ENCODE measurements at regions not wholly inside any gene's neighbourhood (a gene's known extent, or its start where the extent isn't known, plus 50 kb on each side); places are given as distances from the start of the nearest gene placed in this dataset.
"Not testable (repeated sequence)": the region's sequence is repeated elsewhere in the genome, so short reads cannot be mapped to it uniquely, and the experiment has no call there.

DNA sequence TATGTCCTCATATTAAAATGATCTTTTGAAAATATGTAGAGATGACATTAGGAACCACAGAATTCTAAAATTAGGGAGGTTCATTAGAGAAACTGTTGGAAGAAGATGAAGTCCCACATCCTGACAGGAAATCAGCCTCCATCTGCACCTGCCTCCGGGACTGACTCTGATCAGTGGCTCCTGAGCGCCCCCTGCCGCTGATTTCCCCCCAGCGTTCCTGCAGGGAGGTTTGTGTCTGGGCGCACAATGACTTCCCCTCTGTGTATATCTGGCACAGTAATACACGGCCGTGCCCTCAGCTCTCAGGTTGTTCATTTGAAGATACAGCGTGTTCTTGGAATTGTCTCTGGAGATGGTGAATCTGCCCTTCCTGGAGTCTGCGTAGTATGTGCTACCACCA lies 883.8 kb downstream of the TMEM121 start:
- intact Hi-C loops (cut with micrococcal nuclease), result loop anchor here (10.0 kb wide), 1 partner anchor 875 kb away; no protein-coding TSS in a partner anchor
- 12% methylated on average over 8 of the region's 9 CpGs for WGBS (ENCODE audit: insufficient coverage)
- H3K4me3 Mint-ChIP-seq; H3K4me1 Mint-ChIP-seq; H3K27ac ChIP-seq (ENCODE audit: low read length in 2 of 2); H4K20me1 ChIP-seq (ENCODE audit: control insufficient read depth, insufficient read depth, low read length, poor library complexity, severe bottlenecking); ATAC-seq (ENCODE audit: low read depth); H3K4me2 ChIP-seq (replicated peaks; ENCODE audit: low read depth, low read length, poor library complexity, severe bottlenecking); H3K9me3 Mint-ChIP-seq (ENCODE audit: insufficient read depth); H3K4me3 ChIP-seq (ENCODE audit: control extremely low read depth in 1 of 5, extremely low read depth in 1 of 5, insufficient read depth in 1 of 5, low read depth in 2 of 5, low read length in 4 of 5); H3K4me1 ChIP-seq (ENCODE audit: control insufficient read depth in 2 of 2, insufficient read depth in 2 of 2, low read length in 2 of 2); H3K27me3 ChIP-seq (replicated peaks in 1 of 4; ENCODE audit: control extremely low read depth in 1 of 4, control insufficient read depth in 3 of 4, insufficient read depth in 4 of 4, low read length in 3 of 4); H3K9ac ChIP-seq (ENCODE audit: low read length); POLR2A ChIA-PET; H3K9me3 ChIP-seq (ENCODE audit: control extremely low read depth in 1 of 3, control insufficient read depth in 2 of 3, insufficient read depth in 1 of 3, low read length in 2 of 3); H3K79me2 ChIP-seq (ENCODE audit: control insufficient read depth, insufficient read depth, low read length); H2AFZ ChIP-seq (ENCODE audit: insufficient read depth, low read depth, low read length, poor library complexity, severe bottlenecking); H3K36me3 ChIP-seq (replicated peaks in 1 of 2; ENCODE audit: control extremely low read depth in 1 of 2, control insufficient read depth in 1 of 2, extremely low read depth in 1 of 2, insufficient read depth in 2 of 2, low read length in 1 of 2); H3K27me3 Mint-ChIP-seq; H3K27ac Mint-ChIP-seq: not testable (repeated sequence)
- CTCF ChIA-PET, result interaction anchor here (0.8 to 2.0 kb wide), 2 partner anchors 11 to 854 kb away, joined by 4 to 9 read pairs; no protein-coding TSS in a partner anchor
- TF ChIP-seq, protein P1, sequence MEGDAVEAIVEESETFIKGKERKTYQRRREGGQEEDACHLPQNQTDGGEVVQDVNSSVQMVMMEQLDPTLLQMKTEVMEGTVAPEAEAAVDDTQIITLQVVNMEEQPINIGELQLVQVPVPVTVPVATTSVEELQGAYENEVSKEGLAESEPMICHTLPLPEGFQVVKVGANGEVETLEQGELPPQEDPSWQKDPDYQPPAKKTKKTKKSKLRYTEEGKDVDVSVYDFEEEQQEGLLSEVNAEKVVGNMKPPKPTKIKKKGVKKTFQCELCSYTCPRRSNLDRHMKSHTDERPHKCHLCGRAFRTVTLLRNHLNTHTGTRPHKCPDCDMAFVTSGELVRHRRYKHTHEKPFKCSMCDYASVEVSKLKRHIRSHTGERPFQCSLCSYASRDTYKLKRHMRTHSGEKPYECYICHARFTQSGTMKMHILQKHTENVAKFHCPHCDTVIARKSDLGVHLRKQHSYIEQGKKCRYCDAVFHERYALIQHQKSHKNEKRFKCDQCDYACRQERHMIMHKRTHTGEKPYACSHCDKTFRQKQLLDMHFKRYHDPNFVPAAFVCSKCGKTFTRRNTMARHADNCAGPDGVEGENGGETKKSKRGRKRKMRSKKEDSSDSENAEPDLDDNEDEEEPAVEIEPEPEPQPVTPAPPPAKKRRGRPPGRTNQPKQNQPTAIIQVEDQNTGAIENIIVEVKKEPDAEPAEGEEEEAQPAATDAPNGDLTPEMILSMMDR (IDR thresholded peaks at IDR 0.05), result peak; percentile 56
- DNase-seq, result peak; percentile 22

DNA sequence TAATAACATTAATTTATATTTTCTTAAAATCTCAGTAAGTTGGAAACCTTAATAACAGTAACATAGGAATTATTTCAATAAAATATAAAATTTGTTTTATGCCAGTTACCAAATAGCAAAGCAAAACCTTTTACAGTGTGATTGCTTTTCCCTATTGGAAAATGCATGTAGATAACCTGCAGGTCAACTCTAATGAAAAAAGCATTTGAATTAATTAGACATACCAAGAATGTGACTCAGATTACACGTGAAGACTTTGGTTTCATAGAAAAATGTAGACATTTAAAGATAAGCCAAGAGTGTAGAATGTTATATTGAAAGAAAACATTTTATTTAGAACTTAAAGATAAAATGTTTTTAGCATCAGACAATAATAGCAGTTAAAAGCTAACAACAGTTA lies 888.1 kb downstream of the TMEM121 start:
- no peak for ATAC-seq (ENCODE audit: low read depth)
- H2AFZ ChIP-seq (ENCODE audit: insufficient read depth, low read depth, low read length, poor library complexity, severe bottlenecking), result no peak overlapping the region
- no peaks in the 10 kb centered on the region for H3K27me3 ChIP-seq (replicated peaks in 1 of 4; ENCODE audit: control extremely low read depth in 1 of 4, control insufficient read depth in 3 of 4, insufficient read depth in 4 of 4, low read length in 3 of 4)
- no peaks in the 10 kb centered on the region for H3K4me1 Mint-ChIP-seq
- H3K4me1 ChIP-seq (ENCODE audit: control insufficient read depth in 2 of 2, insufficient read depth in 2 of 2, low read length in 2 of 2), result no peaks in the 10 kb centered on the region
- no peak overlapping the region for H3K4me3 ChIP-seq (ENCODE audit: control extremely low read depth in 1 of 5, extremely low read depth in 1 of 5, insufficient read depth in 1 of 5, low read depth in 2 of 5, low read length in 4 of 5)
- no peak overlapping the region for H3K4me3 Mint-ChIP-seq
- no peak overlapping the region for H3K27ac Mint-ChIP-seq
- H3K79me2 ChIP-seq (ENCODE audit: control insufficient read depth, insufficient read depth, low read length), result no peaks in the 10 kb centered on the region
- intact Hi-C loops (cut with micrococcal nuclease), result loop anchor here (10.0 kb wide), 1 partner anchor 880 kb away; no protein-coding TSS in a partner anchor
- peaks cover 0 to 8% (median 4%) of the 10 kb centered on the region in 3 donors for H3K9me3 ChIP-seq (ENCODE audit: control extremely low read depth in 1 of 3, control insufficient read depth in 2 of 3, insufficient read depth in 1 of 3, low read length in 2 of 3)
- H3K36me3 ChIP-seq (replicated peaks in 1 of 2; ENCODE audit: control extremely low read depth in 1 of 2, control insufficient read depth in 1 of 2, extremely low read depth in 1 of 2, insufficient read depth in 2 of 2, low read length in 1 of 2), result no peaks in the 10 kb centered on the region
- TF ChIP-seq, protein P1 (IDR thresholded peaks at IDR 0.05), result no peak
- no peak for TF ChIP-seq EZH2 (IDR thresholded peaks at IDR 0.05; ENCODE audit: borderline replicate concordance, insufficient read depth, low read depth, low read length, poor library complexity, severe bottlenecking)
- H3K9ac ChIP-seq (ENCODE audit: low read length), result no peak overlapping the region
- H3K27ac ChIP-seq (ENCODE audit: low read length in 2 of 2), result no peak overlapping the region
- no peaks in the 10 kb centered on the region for H3K9me3 Mint-ChIP-seq (ENCODE audit: insufficient read depth)
- no peaks in the 10 kb centered on the region for H4K20me1 ChIP-seq (ENCODE audit: control insufficient read depth, insufficient read depth, low read length, poor library complexity, severe bottlenecking)
- no peak for DNase-seq
- CTCF ChIA-PET, result interaction anchor here (1.3 kb wide), 1 partner anchor 876 kb away, joined by 3 read pairs; no protein-coding TSS in a partner anchor
- H3K27me3 Mint-ChIP-seq, result peaks cover 7% of the 10 kb centered on the region
- H3K4me2 ChIP-seq (replicated peaks; ENCODE audit: low read depth, low read length, poor library complexity, severe bottlenecking), result no peak overlapping the region
- POLR2A ChIA-PET, result no interaction called here
- WGBS (ENCODE audit: insufficient coverage), result no CpG with 5 or more reads among the region's 1 CpG
